Activated naive CD8-positive, alpha-beta T cell treated with anti-CD3 and anti-CD28 coated beads, Interleukin-2, amount 10 ng/mL, durations not matched to agents 7 days and 5 days (primary cell): ENCODE measurements at regions not wholly inside any gene's neighbourhood (a gene's known extent, or its start where the extent isn't known, plus 50 kb on each side); places are given as distances from the start of the nearest gene placed in this dataset.

Experiments used
- ATAC-seq: fragments of 150-1000 bp; cut with Tn5 transposase; one replicate; pipeline ENCODE4 v1.10.0; 2021; ENCODE audit warnings: low read depth, moderate library complexity
- POLR2A ChIA-PET: fragments of 350-600 bp; sonication (Branson Sonifier 250); formaldehyde crosslinking; loops from one replicate; lab custom pipeline; 2021; ENCODE audit warnings: antibody characterized with exemption; lab: Charles Lee
- DNase-seq: peaks from one replicate; pipeline ENCODE4 v3.0.0; 2021
- H3K27ac Mint-ChIP-seq: one replicate; pipeline ENCODE4 v1.8.0; 2022; ENCODE audit warnings: mild to moderate bottlenecking, mixed read lengths
- H3K27me3 Mint-ChIP-seq: one replicate; pipeline ENCODE4 v1.8.0; 2022; ENCODE audit warnings: mild to moderate bottlenecking, moderate library complexity, mixed read lengths
- H3K36me3 Mint-ChIP-seq: one replicate; pipeline ENCODE4 v1.8.0; 2021; ENCODE audit warnings: mild to moderate bottlenecking, mixed read lengths
- H3K4me1 Mint-ChIP-seq: one replicate; pipeline ENCODE4 v1.8.0; 2021; ENCODE audit warnings: mixed read lengths
- H3K4me3 Mint-ChIP-seq: one replicate; pipeline ENCODE4 v1.8.0; 2022; ENCODE audit warnings: mild to moderate bottlenecking, moderate library complexity, mixed read lengths
- H3K9me3 Mint-ChIP-seq: one replicate; pipeline ENCODE4 v1.8.0; 2021; ENCODE audit warnings: mixed read lengths

- peaks cover 5% of the 10 kb centered on the region for H3K27me3 Mint-ChIP-seq
- DNase-seq (no peak), ATAC-seq (no peak)
- POLR2A ChIA-PET: no interaction called here
- H3K4me3 Mint-ChIP-seq: no peak overlapping the region
- H3K27ac Mint-ChIP-seq: no peak overlapping the region
- no peaks in the 10 kb centered on the region for H3K4me1 Mint-ChIP-seq
- no peaks in the 10 kb centered on the region for H3K36me3 Mint-ChIP-seq
- no peaks in the 10 kb centered on the region for H3K9me3 Mint-ChIP-seq
Measured at GRCh38 chr5:33260098-33260497, 180.7 kb upstream of the TARS1 start.

GRCh38 chr5:33261305-33261704 lies 179.5 kb upstream of the TARS1 start:
- no peaks in the 10 kb centered on the region for H3K9me3 Mint-ChIP-seq
- no peak overlapping the region for H3K4me3 Mint-ChIP-seq
- DNase-seq (no peak), ATAC-seq (no peak)
- H3K36me3 Mint-ChIP-seq: no peaks in the 10 kb centered on the region
- POLR2A ChIA-PET: no interaction called here
- H3K4me1 Mint-ChIP-seq: no peaks in the 10 kb centered on the region
- no peak overlapping the region for H3K27ac Mint-ChIP-seq
- H3K27me3 Mint-ChIP-seq: peaks cover 5% of the 10 kb centered on the region

DNA sequence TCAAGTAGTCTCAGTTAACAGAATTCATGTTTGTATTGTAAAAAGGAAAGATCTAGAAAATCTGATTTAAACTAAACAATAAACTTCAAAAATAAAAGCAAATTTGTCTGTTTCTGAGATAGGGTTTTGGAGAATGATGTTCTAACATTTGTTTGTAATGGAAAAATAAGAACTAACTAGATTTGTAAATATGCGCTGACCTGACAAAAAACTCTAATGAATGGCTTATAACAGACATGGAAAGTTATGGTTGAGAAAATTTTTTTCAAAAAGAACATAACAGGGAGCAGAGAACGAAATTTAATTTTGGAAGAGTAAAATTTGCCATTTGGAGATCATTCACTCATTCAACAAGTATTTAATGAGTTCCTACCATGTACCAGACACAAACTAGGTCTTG lies 179.0 kb upstream of the TARS1 start:
- POLR2A ChIA-PET: no interaction called here
- peaks cover 3% of the 10 kb centered on the region for H3K27me3 Mint-ChIP-seq
- DNase-seq (no peak), ATAC-seq (no peak)
- no peaks in the 10 kb centered on the region for H3K9me3 Mint-ChIP-seq
- no peaks in the 10 kb centered on the region for H3K4me1 Mint-ChIP-seq
- H3K4me3 Mint-ChIP-seq: no peak overlapping the region
- no peak overlapping the region for H3K27ac Mint-ChIP-seq
- no peaks in the 10 kb centered on the region for H3K36me3 Mint-ChIP-seq

DNA sequence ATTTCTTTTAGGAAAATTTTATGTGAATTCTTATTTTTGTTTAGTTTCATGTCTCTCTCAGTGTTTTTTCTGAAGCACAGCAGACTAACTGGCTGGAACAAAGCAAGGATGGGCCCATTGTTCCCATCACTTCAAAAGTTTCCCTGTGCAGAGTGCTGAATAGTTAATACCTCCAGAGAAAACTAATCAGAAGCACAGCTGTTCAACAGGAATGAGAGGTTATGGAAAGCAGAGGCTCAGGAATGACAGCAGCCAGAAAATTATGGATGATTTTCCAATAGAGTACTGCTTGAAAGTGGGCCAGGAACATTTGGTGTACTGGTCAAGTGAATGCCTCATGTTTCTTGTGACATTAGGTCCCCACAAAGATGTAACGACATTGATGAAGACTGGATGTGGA lies 173.0 kb upstream of the TARS1 start:
- Mint-ChIP-seq H3K4me3 (no peak overlapping the region), H3K9me3 (peaks cover 3% of the 10 kb centered on the region), H3K27me3 (peaks cover 2% of the 10 kb centered on the region), H3K4me1 (no peaks in the 10 kb centered on the region), H3K27ac (no peak overlapping the region), H3K36me3 (no peaks in the 10 kb centered on the region)
- POLR2A ChIA-PET: no interaction called here
- ATAC-seq (no peak), DNase-seq (no peak)

GRCh38 chr5:33268374-33268773 lies 172.4 kb upstream of the TARS1 start:
- Mint-ChIP-seq H3K9me3 (peaks cover 3% of the 10 kb centered on the region), H3K27me3 (peaks cover 2% of the 10 kb centered on the region), H3K4me1 (no peaks in the 10 kb centered on the region), H3K4me3 (no peak overlapping the region), H3K36me3 (no peaks in the 10 kb centered on the region), H3K27ac (no peak overlapping the region)
- DNase-seq: no peak
- no peak for ATAC-seq
- POLR2A ChIA-PET: no interaction called here

DNA sequence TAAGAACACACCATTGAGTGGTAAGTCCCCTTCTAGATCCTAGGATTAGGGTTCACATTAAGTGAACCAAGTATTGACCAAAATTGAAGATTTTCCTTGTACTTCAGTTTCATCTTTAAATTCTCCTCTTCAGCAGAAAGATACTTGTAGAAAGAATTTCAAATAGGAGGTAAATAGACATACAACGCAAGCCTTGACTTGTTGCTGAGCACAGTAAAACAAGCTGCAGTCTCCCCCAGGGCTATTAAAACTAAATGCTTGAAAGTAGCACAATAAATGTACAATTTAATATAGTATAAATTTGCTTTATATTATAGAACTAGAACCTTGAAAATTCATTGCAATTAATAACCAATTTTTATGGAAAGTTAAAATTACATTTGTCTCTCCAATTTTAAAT lies 170.1 kb upstream of the TARS1 start:
- DNase-seq (no peak), ATAC-seq (no peak)
- H3K9me3 Mint-ChIP-seq: peaks cover 3% of the 10 kb centered on the region
- H3K27ac Mint-ChIP-seq: no peak overlapping the region
- H3K4me3 Mint-ChIP-seq: no peak overlapping the region
- H3K36me3 Mint-ChIP-seq: no peaks in the 10 kb centered on the region
- H3K4me1 Mint-ChIP-seq: no peaks in the 10 kb centered on the region
- no peaks in the 10 kb centered on the region for H3K27me3 Mint-ChIP-seq
- POLR2A ChIA-PET: no interaction called here

DNA sequence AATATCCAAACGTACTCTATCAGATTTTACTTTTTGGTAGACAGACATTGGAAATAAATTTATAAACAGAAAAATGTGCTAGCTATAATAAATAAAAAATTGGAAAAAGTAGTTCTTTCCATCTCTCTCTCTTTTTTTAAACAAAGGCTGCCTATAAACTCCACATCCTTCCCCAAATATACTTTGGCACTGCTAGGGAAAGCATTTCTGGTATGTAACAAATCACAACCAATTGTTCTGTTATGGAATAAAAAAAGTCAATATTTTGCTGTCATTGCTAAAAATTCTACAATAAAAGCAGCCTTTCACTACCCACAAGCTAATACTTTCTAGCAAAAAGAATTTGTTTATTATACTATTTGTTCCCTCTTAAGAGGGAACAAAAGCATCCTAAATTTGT lies 169.2 kb upstream of the TARS1 start:
- H3K27ac Mint-ChIP-seq: no peak overlapping the region
- no peak for DNase-seq
- no peak for ATAC-seq
- no peak overlapping the region for H3K4me3 Mint-ChIP-seq
- POLR2A ChIA-PET: no interaction called here
- peaks cover 3% of the 10 kb centered on the region for H3K9me3 Mint-ChIP-seq
- no peaks in the 10 kb centered on the region for H3K4me1 Mint-ChIP-seq
- H3K27me3 Mint-ChIP-seq: no peaks in the 10 kb centered on the region
- no peaks in the 10 kb centered on the region for H3K36me3 Mint-ChIP-seq

DNA sequence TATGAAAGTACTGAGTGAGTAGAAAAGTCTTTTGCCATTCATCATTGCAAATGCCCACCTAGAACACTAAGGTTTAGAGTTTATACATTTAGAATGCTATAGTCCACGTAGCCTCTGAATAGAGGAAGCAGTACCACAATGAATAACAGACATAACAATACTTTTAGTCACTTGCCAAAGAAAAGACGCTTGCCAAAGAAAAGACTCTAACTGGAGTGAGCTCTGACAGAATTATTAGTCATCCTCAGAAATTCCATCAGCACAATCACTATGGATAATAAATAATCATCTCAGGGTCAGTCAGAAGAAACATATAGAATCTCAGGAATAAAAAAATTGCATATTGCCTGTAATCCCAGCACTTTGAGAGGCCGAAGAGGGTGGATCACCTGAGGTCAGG lies 168.5 kb upstream of the TARS1 start:
- no peaks in the 10 kb centered on the region for H3K27me3 Mint-ChIP-seq
- H3K4me1 Mint-ChIP-seq: no peaks in the 10 kb centered on the region
- no peak overlapping the region for H3K27ac Mint-ChIP-seq
- H3K36me3 Mint-ChIP-seq: no peaks in the 10 kb centered on the region
- no peak overlapping the region for H3K4me3 Mint-ChIP-seq
- peaks cover 3% of the 10 kb centered on the region for H3K9me3 Mint-ChIP-seq
- no peak for DNase-seq
- POLR2A ChIA-PET: no interaction called here
- ATAC-seq: no peak

DNA sequence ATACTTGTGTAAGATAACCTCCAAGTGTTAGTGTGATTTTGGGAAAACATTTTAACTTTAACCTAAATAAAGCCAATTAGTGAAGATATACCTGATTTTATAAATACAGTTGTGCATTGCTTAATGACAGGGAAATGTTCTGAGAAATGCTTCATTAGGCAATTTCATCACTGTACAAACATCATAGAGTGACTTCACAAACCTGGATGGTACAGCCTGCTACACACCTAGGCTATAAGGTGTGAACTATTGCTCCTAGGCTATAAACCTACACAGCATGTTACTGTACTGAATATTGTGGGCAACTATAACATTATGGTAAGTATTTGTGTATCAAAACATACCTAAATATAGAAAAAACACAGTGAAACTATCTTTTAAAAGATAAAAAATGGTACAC lies 166.8 kb upstream of the TARS1 start:
- H3K27me3 Mint-ChIP-seq: no peaks in the 10 kb centered on the region
- no peaks in the 10 kb centered on the region for H3K4me1 Mint-ChIP-seq
- H3K36me3 Mint-ChIP-seq: no peaks in the 10 kb centered on the region
- POLR2A ChIA-PET: no interaction called here
- H3K27ac Mint-ChIP-seq: no peak overlapping the region
- no peak for ATAC-seq
- H3K9me3 Mint-ChIP-seq: peaks cover 3% of the 10 kb centered on the region
- no peak overlapping the region for H3K4me3 Mint-ChIP-seq
- DNase-seq: no peak

GRCh38 chr5:33275391-33275790 lies 165.4 kb upstream of the TARS1 start:
- no peaks in the 10 kb centered on the region for H3K27me3 Mint-ChIP-seq
- no peak for DNase-seq
- no peaks in the 10 kb centered on the region for H3K9me3 Mint-ChIP-seq
- H3K36me3 Mint-ChIP-seq: no peaks in the 10 kb centered on the region
- H3K4me3 Mint-ChIP-seq: no peak overlapping the region
- no peak for ATAC-seq
- H3K4me1 Mint-ChIP-seq: no peaks in the 10 kb centered on the region
- H3K27ac Mint-ChIP-seq: no peak overlapping the region
- POLR2A ChIA-PET: no interaction called here

DNA sequence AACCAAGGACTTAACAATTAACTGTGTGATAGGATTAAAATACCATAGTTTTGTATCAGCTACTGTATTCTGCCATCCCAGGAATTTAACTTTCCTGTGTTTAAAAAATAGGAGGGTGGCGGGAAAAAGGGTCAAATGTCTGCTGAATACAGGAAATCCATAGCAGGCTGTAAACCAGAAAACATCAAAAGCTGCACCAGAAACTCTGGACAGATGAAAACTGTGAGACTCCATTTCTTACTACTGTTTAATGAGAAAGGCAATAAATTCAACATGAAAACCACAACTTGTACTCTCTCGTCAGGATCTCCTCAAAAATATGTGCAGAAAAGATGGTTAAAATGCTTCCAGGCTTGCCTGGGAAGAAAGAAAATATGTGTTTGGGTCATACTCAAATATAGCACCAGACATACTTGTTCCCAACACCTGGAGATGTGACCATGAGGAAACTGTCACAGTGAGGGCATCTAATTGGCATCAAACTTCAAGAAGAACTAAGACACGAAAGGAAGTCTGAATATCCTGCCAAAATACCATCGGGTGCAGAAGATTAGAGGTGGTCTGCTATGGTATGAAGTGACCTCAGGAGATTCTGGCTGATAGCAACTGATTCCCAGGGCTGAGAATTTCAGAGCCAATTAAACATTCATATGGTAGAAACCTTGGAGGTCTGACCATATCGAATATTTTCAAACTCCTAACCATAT lies 164.7 kb upstream of the TARS1 start:
- no peak overlapping the region for H3K27ac Mint-ChIP-seq
- DNase-seq (no peak), ATAC-seq (no peak)
- POLR2A ChIA-PET: no interaction called here
- H3K36me3 Mint-ChIP-seq: no peaks in the 10 kb centered on the region
- H3K9me3 Mint-ChIP-seq: no peaks in the 10 kb centered on the region
- H3K4me1 Mint-ChIP-seq: no peaks in the 10 kb centered on the region
- no peak overlapping the region for H3K4me3 Mint-ChIP-seq
- no peaks in the 10 kb centered on the region for H3K27me3 Mint-ChIP-seq

DNA sequence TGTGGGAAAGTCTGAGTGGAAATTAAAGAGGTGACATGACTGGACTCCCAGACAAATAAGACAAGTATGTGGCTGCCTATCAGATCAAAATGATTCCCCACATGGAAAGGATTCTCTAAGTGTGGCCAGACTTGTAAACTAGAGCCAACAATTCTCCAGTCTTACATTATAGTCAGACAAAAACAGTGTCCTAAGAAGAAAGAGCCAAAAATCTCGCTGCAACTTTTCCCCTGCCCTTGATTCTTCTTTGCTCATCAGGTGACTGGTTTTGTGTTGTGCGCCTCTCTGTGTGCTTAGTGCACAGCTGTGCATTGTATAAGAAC lies 164.2 kb upstream of the TARS1 start:
- no peak for ATAC-seq
- Mint-ChIP-seq H3K27me3 (no peaks in the 10 kb centered on the region), H3K4me1 (no peaks in the 10 kb centered on the region), H3K9me3 (no peaks in the 10 kb centered on the region), H3K4me3 (no peak overlapping the region), H3K36me3 (no peaks in the 10 kb centered on the region), H3K27ac (no peak overlapping the region)
- DNase-seq: no peak
- POLR2A ChIA-PET: no interaction called here

- H3K4me1 Mint-ChIP-seq: no peaks in the 10 kb centered on the region
- H3K4me3 Mint-ChIP-seq: no peak overlapping the region
- no peaks in the 10 kb centered on the region for H3K9me3 Mint-ChIP-seq
- ATAC-seq (no peak), DNase-seq (no peak)
- H3K27ac Mint-ChIP-seq: no peak overlapping the region
- POLR2A ChIA-PET: no interaction called here
- no peaks in the 10 kb centered on the region for H3K36me3 Mint-ChIP-seq
- no peaks in the 10 kb centered on the region for H3K27me3 Mint-ChIP-seq
Measured at GRCh38 chr5:33277061-33277650, 163.6 kb upstream of the TARS1 start.

GRCh38 chr5:33281431-33281843 lies 159.3 kb upstream of the TARS1 start:
- H3K4me1 Mint-ChIP-seq: no peaks in the 10 kb centered on the region
- H3K36me3 Mint-ChIP-seq: no peaks in the 10 kb centered on the region
- H3K27me3 Mint-ChIP-seq: no peaks in the 10 kb centered on the region
- no peak overlapping the region for H3K4me3 Mint-ChIP-seq
- ATAC-seq: no peak
- no peaks in the 10 kb centered on the region for H3K9me3 Mint-ChIP-seq
- no peak for DNase-seq
- no peak overlapping the region for H3K27ac Mint-ChIP-seq
- POLR2A ChIA-PET: no interaction called here
